OCI-LY7 (cell line): ENCODE measurements at regions not wholly inside any gene's neighbourhood (a gene's known extent, or its start where the extent isn't known, plus 50 kb on each side); places are given as distances from the start of the nearest gene placed in this dataset.

Experiments used
- CTCF ChIP-seq: fragments of 200-600 bp; sonication (generic); conservative IDR thresholded peaks from 2 replicates; pipeline ENCODE4 v1.5.1; 2014; ENCODE audit warnings: mild to moderate bottlenecking, antibody characterized with exemption, low read length, moderate library complexity, mixed read lengths
- EZH2phosphoT487 ChIP-seq: fragments of 200-600 bp; sonication (generic); IDR thresholded peaks from 2 replicates; pipeline ENCODE4 v1.6.1; 2018; ENCODE audit warnings: low read depth, borderline replicate concordance, mild to moderate bottlenecking, mixed run types, antibody characterized with exemption, low read length, moderate library complexity, mixed read lengths

- TF ChIP-seq CTCF (no peak), EZH2phosphoT487 (no peak)
Observed at GRCh38 chr4:36677112-36677511, 395.7 kb downstream of the DTHD1 start.
